ENCODE measurements at regions not wholly inside any gene's neighbourhood (a gene's known extent, or its start where the extent isn't known, plus 50 kb on each side); places are given as distances from the start of the nearest gene placed in this dataset.

DNA sequence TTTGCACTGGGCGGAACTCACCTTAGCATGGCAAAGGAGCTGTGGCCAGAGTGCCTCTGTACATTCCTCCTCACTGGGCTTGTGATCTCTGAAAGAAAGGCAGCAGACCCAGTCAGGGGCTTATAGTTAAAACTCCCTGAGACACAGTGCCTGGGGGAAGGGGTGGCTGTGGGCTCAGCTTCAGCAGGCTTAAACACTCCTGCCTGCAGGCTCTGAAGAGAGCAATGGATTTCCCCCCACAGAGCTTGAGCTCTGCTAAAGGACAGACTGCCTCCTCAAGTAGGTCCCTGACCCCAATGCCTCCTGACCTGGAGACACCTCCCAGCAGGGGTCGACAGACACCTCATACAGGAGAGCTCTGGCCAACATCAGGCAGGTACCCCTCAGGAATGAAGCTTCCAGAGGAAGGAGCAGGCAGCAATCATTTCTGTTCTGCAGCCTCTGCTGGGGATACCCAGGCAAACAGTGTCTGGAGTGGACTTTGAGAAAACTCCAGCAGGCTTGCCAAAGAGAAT is 327.5 kb upstream of the SLC16A7 start:
- TF ChIP-seq EZH2phosphoT487 (IDR thresholded peaks at IDR 0.05; ENCODE audit: borderline replicate concordance, low read depth, low read length) (no peak), CTCF (conservative IDR thresholded peaks at IDR 0.05; ENCODE audit: low read length) (no peak)
- Histone ChIP-seq H3K27ac (ENCODE audit: low read depth, low read length, poor library complexity, severe bottlenecking) (no peak overlapping the region), H3K9me3 (ENCODE audit: low read length) (no peaks in the 10 kb centered on the region), H3K4me3 (ENCODE audit: low read depth, low read length, poor library complexity, severe bottlenecking) (no peak overlapping the region), H4K20me1 (ENCODE audit: insufficient read depth, low read length) (no peaks in the 10 kb centered on the region), H2AFZ (ENCODE audit: low read length) (no peak overlapping the region), H3K4me2 (ENCODE audit: low read length) (no peak overlapping the region), H3K36me3 (ENCODE audit: insufficient read depth, low read length) (no peaks in the 10 kb centered on the region), H3K9me2 (ENCODE audit: insufficient read depth, low read length) (no peaks in the 10 kb centered on the region), H3K79me2 (ENCODE audit: insufficient read depth, low read depth, low read length) (no peaks in the 10 kb centered on the region), H3K4me1 (ENCODE audit: insufficient read depth, low read length, poor library complexity, severe bottlenecking) (no peaks in the 10 kb centered on the region)
- DNase-seq (ENCODE audit: low spot score) = no peak
- intact Hi-C loops (cut with micrococcal nuclease; ENCODE audit: unreplicated experiment) = no loop called here
- CTCF ChIA-PET (ENCODE audit: unreplicated experiment) = no interaction called here
- POLR2A ChIA-PET = no interaction called here
- BruUV-seq (replicated peaks) = no TSS peak

- ChIA-PET POLR2A (interaction anchor here (1.3 kb wide), 1 partner anchor 17 kb away, joined by 3 read pairs; no protein-coding TSS in a partner anchor), CTCF (ENCODE audit: unreplicated experiment) (no interaction called here)
Measured at GRCh38 chr12:59260202-59260601, 335.6 kb upstream of the SLC16A7 start.

More at GRCh38 chr12:59260202-59260601, 335.6 kb upstream of the SLC16A7 start:
- no peak for DNase-seq (ENCODE audit: low spot score)
- no peaks in the 10 kb centered on the region for H3K79me2 ChIP-seq (ENCODE audit: insufficient read depth, low read depth, low read length)
- no peaks in the 10 kb centered on the region for H3K9me3 ChIP-seq (ENCODE audit: low read length)
- H3K36me3 ChIP-seq (ENCODE audit: insufficient read depth, low read length) = no peaks in the 10 kb centered on the region
- H3K9me2 ChIP-seq (ENCODE audit: insufficient read depth, low read length) = no peaks in the 10 kb centered on the region
- no peak overlapping the region for H2AFZ ChIP-seq (ENCODE audit: low read length)
- no peak overlapping the region for H3K4me2 ChIP-seq (ENCODE audit: low read length)
- intact Hi-C loops (cut with micrococcal nuclease; ENCODE audit: unreplicated experiment) = no loop called here
- H4K20me1 ChIP-seq (ENCODE audit: insufficient read depth, low read length) = no peaks in the 10 kb centered on the region
- H3K27ac ChIP-seq (ENCODE audit: low read depth, low read length, poor library complexity, severe bottlenecking) = no peak overlapping the region
- H3K4me1 ChIP-seq (ENCODE audit: insufficient read depth, low read length, poor library complexity, severe bottlenecking) = no peaks in the 10 kb centered on the region
- BruUV-seq (replicated peaks) = no TSS peak
- no peak overlapping the region for H3K4me3 ChIP-seq (ENCODE audit: low read depth, low read length, poor library complexity, severe bottlenecking)
- no peak for TF ChIP-seq CTCF (conservative IDR thresholded peaks at IDR 0.05; ENCODE audit: low read length)
- TF ChIP-seq EZH2phosphoT487 (IDR thresholded peaks at IDR 0.05; ENCODE audit: borderline replicate concordance, low read depth, low read length) = no peak
